GM23338 (cell line): ENCODE measurements at regions not wholly inside any gene's neighbourhood (a gene's known extent, or its start where the extent isn't known, plus 50 kb on each side); places are given as distances from the start of the nearest gene placed in this dataset.

Source experiments
- ATAC-seq: fragments of 200-7000 bp; cut with Tn5 transposase; 3 replicates; pipeline ENCODE4 v1.9.1; 2020
- DNase-seq: peaks from one replicate; pipeline ENCODE4 v3.0.0-alpha.2; 2015; ENCODE audit warnings: low spot score
- H2AFZ ChIP-seq: fragments of 200-600 bp; sonication (generic); 2 replicates; pipeline ENCODE4 v1.8.0; 2016; ENCODE audit warnings: antibody characterized with exemption, mild to moderate bottlenecking, moderate library complexity
- H3F3A ChIP-seq: fragments of 200-600 bp; sonication (generic); replicated peaks from 2 replicates; pipeline ENCODE4 v1.8.0; 2017; ENCODE audit warnings: antibody characterized with exemption, mixed run types, low read depth
- H3K27ac ChIP-seq: fragments of 200-600 bp; sonication (generic); 2 replicates; pipeline ENCODE4 v1.6.1; 2016; ENCODE audit warnings: low read depth
- H3K27me3 ChIP-seq: fragments of 200-600 bp; sonication (generic); 2 replicates; pipeline ENCODE4 v1.8.0; 2016; ENCODE audit warnings: mild to moderate bottlenecking, mixed run types, moderate library complexity; ENCODE audit not compliant: insufficient read depth
- H3K36me3 ChIP-seq: fragments of 200-600 bp; sonication (generic); 2 replicates; pipeline ENCODE4 v1.8.0; 2016; ENCODE audit warnings: mild to moderate bottlenecking; ENCODE audit not compliant: insufficient read depth
- H3K4me1 ChIP-seq: fragments of 200-600 bp; sonication (generic); 2 replicates; pipeline ENCODE4 v1.8.0; 2016; ENCODE audit warnings: mild to moderate bottlenecking, moderate library complexity; ENCODE audit not compliant: insufficient read depth
- H3K4me2 ChIP-seq: fragments of 200-600 bp; sonication (generic); 2 replicates; pipeline ENCODE4 v1.7.1; 2017; ENCODE audit warnings: mixed run types
- H3K4me3 ChIP-seq: fragments of 200-600 bp; sonication (generic); 2 replicates; pipeline ENCODE4 v1.6.1; 2016; ENCODE audit warnings: mixed run types
- H3K79me2 ChIP-seq: fragments of 200-600 bp; sonication (generic); replicated peaks from 2 replicates; pipeline ENCODE4 v1.8.0; 2017; ENCODE audit warnings: mild to moderate bottlenecking; ENCODE audit not compliant: insufficient read depth
- H3K9me2 ChIP-seq: fragments of 200-600 bp; sonication (generic); 2 replicates; pipeline ENCODE4 v1.8.0; 2017; ENCODE audit not compliant: insufficient read depth
- H4K20me1 ChIP-seq: fragments of 200-600 bp; sonication (generic); replicated peaks from 2 replicates; pipeline ENCODE4 v1.8.0; 2017; ENCODE audit warnings: mild to moderate bottlenecking; ENCODE audit not compliant: insufficient read depth
- H3K27ac Mint-ChIP-seq: 2 replicates; pipeline ENCODE4 v1.8.0; 2020; ENCODE audit warnings: inconsistent platforms, mild to moderate bottlenecking, moderate library complexity, mixed read lengths
- H3K27me3 Mint-ChIP-seq: 3 replicates; pipeline ENCODE4 v1.8.0; 2022; ENCODE audit warnings: low read depth, mild to moderate bottlenecking, moderate library complexity, mixed read lengths, inconsistent platforms; ENCODE audit not compliant: insufficient read depth, poor library complexity
- H3K36me3 Mint-ChIP-seq: 3 replicates; pipeline ENCODE4 v1.8.0; 2021; ENCODE audit warnings: low read depth, mild to moderate bottlenecking, inconsistent platforms, moderate library complexity, mixed read lengths
- H3K4me1 Mint-ChIP-seq: 3 replicates; pipeline ENCODE4 v1.8.0; 2020; ENCODE audit warnings: mild to moderate bottlenecking, inconsistent platforms, mixed read lengths
- H3K4me3 Mint-ChIP-seq: 3 replicates; pipeline ENCODE4 v1.8.0; 2021; ENCODE audit warnings: moderate library complexity, mild to moderate bottlenecking, inconsistent platforms, mixed read lengths
- H3K9me3 Mint-ChIP-seq: 3 replicates; pipeline ENCODE4 v1.8.0; 2020; ENCODE audit warnings: moderate library complexity, mild to moderate bottlenecking, inconsistent platforms, mixed read lengths
- CREB1 ChIP-seq: fragments of 250-450 bp; sonication (Bioruptor Pico); IDR thresholded peaks from 2 replicates; pipeline ENCODE4 v1.5.0; 2020; ENCODE audit warnings: low read depth, mild to moderate bottlenecking, moderate library complexity
- CTCF ChIP-seq, 2 experiments: fragments of 200-600 bp in 1 of 2; sonication (generic) in 1 of 2; conservative IDR thresholded peaks; 2 replicates each; pipeline versions ENCODE4 v1.5.1 to v1.6.1; 2016 to 2017; ENCODE audit warnings: antibody characterized with exemption in 2 of 2, low read depth in 2 of 2, mild to moderate bottlenecking in 2 of 2, moderate library complexity in 1 of 2
- ETS1 ChIP-seq: IDR thresholded peaks from 2 replicates; pipeline ENCODE4 v1.6.1; 2016; ENCODE audit warnings: antibody characterized with exemption
- JUNB ChIP-seq: IDR thresholded peaks from one replicate; pipeline ENCODE4 v1.6.1; 2016; ENCODE audit warnings: antibody characterized with exemption; ENCODE audit not compliant: unreplicated experiment
- NANOG ChIP-seq: IDR thresholded peaks from 2 replicates; pipeline ENCODE4 v1.6.1; 2016; ENCODE audit warnings: antibody characterized with exemption, borderline replicate concordance
- POLR2AphosphoS5 ChIP-seq: IDR thresholded peaks from 2 replicates; pipeline ENCODE4 v1.6.1; 2016; ENCODE audit warnings: antibody characterized with exemption, low read depth
- REST ChIP-seq: IDR thresholded peaks from one replicate; pipeline ENCODE4 v1.6.1; 2018; ENCODE audit warnings: antibody characterized with exemption; ENCODE audit not compliant: unreplicated experiment
- STAT1 ChIP-seq: IDR thresholded peaks from one replicate; pipeline ENCODE4 v1.6.1; 2016; ENCODE audit warnings: antibody characterized with exemption; ENCODE audit not compliant: unreplicated experiment
- ZNF114 ChIP-seq: fragments of 250-450 bp; sonication (Bioruptor Pico); IDR thresholded peaks from 2 replicates; pipeline ENCODE4 v1.5.0; 2020; ENCODE audit warnings: mild to moderate bottlenecking, moderate library complexity
- ZNF331 ChIP-seq: fragments of 250-450 bp; sonication (Bioruptor Pico); IDR thresholded peaks from 2 replicates; pipeline ENCODE4 v1.5.0; 2020; ENCODE audit warnings: low read depth, mild to moderate bottlenecking, moderate library complexity
- ZNF462 ChIP-seq: fragments of 250-450 bp; sonication (Bioruptor Pico); IDR thresholded peaks from 2 replicates; pipeline ENCODE4 v1.5.0; 2020; ENCODE audit warnings: mild to moderate bottlenecking, moderate library complexity

- TF ChIP-seq ZNF462 (CRISPR knock-in tag), result no peak
These were observed 367.0 kb upstream of the MGMT start (continued) for GRCh38 chr10:129099992-129100391.

- H3K4me1 ChIP-seq, result no peaks in the 10 kb centered on the region
- H4K20me1 ChIP-seq, result no peaks in the 10 kb centered on the region
- no peaks in the 10 kb centered on the region for H3K27me3 ChIP-seq
- H3K36me3 ChIP-seq, result no peaks in the 10 kb centered on the region
- H3K4me2 ChIP-seq, result no peak overlapping the region
- Mint-ChIP-seq H3K9me3 (no peaks in the 10 kb centered on the region), H3K4me3 (no peak overlapping the region), H3K27me3 (peaks cover 3% of the 10 kb centered on the region), H3K4me1 (no peaks in the 10 kb centered on the region), H3K27ac (no peak overlapping the region), H3K36me3 (no peaks in the 10 kb centered on the region)
- no peaks in the 10 kb centered on the region for H3K79me2 ChIP-seq
- H2AFZ ChIP-seq, result no peak overlapping the region
- H3K4me3 ChIP-seq, result no peak overlapping the region
- peaks cover 1% of the 10 kb centered on the region; the same call in 1 of the 2 replicates for H3K9me2 ChIP-seq
- DNase-seq (no peak), ATAC-seq (no peak)
- H3F3A ChIP-seq, result no peaks in the 10 kb centered on the region
- H3K27ac ChIP-seq, result no peak overlapping the region
- TF ChIP-seq CREB1 (CRISPR knock-in tag) (no peak), ETS1 (no peak), ZNF331 (CRISPR knock-in tag) (no peak), NANOG (no peak), STAT1 (no peak), REST (no peak), JUNB (no peak), CTCF (conservative IDR thresholded peaks at IDR 0.05; ENCODE audit: low read depth in 2 of 2) (no peak), POLR2AphosphoS5 (no peak), ZNF114 (CRISPR knock-in tag) (no peak)
These were observed 365.6 kb upstream of the MGMT start for GRCh38 chr10:129101232-129101980.
